ENCODE measurements at regions not wholly inside any gene's neighbourhood (a gene's known extent, or its start where the extent isn't known, plus 50 kb on each side); places are given as distances from the start of the nearest gene placed in this dataset.

- no peak for DNase-seq
Observed at GRCh38 chr5:135697959-135698345, 119.2 kb upstream of the CXCL14 start.

- no peak for DNase-seq
Observed at GRCh38 chr5:135697251-135697958, 118.6 kb upstream of the CXCL14 start.

DNA sequence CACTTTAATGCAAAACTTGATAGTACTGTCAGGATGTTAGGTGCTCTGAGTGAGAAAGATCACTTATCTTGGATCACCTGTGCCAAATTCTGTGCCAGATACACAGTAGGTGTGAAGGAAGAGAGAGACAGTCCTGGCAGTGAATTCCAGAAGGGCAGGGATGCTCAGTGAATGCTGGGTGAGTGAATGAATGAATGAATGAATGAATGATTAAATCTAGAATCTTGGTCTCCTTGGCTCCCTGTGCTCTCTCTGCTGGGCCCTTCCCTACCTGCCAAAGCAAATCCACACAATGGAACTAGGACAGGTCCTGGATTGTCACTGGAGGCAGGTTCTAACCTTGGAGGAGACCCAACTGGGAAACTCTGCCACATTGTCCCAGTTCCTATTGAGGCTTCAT lies 117.5 kb upstream of the CXCL14 start:
- DNase-seq, result no peak

- DNase-seq, result no peak
Observed at GRCh38 chr5:135695656-135696313, 117.0 kb upstream of the CXCL14 start.

DNA sequence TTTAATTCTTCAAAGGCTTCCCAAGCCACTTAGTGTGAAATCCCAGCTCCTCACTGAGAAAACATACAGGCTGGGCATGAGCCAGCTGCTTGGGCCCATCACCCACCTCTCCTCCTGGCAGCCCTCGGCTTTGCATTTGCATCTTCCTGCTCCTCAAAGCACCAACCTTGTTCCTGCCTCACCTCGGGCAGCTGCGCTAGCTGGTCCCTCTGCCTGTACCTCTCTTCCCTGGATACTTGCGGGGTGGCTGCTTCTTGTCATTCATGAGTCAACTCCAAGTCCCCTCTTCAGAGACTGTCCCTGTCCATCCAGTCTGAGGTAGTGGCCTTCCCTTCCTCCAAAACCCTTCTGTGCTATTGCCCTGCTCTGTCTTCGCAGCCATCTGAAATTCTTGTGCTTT lies 116.1 kb upstream of the CXCL14 start:
- DNase-seq, result no peak

DNA sequence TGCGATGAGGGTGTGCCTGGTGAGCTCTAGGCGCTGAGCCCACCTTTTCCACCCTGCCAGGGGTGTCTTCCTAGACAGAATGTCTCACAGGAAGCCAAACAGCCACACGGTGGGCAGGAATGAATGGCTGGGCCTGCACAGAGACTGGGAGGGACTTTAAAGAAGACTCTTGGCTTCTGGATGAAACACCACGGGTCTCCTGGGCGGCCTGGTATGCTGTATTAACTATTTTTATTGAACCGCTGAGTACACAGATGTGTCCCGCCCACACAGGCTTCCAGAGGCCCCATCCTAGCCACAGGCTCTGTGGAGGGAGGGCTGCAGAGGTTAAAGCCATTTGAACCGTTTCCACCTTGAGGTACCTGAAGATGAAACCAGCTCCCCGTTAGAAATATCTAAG lies 115.2 kb upstream of the CXCL14 start:
- no peak for DNase-seq

DNA sequence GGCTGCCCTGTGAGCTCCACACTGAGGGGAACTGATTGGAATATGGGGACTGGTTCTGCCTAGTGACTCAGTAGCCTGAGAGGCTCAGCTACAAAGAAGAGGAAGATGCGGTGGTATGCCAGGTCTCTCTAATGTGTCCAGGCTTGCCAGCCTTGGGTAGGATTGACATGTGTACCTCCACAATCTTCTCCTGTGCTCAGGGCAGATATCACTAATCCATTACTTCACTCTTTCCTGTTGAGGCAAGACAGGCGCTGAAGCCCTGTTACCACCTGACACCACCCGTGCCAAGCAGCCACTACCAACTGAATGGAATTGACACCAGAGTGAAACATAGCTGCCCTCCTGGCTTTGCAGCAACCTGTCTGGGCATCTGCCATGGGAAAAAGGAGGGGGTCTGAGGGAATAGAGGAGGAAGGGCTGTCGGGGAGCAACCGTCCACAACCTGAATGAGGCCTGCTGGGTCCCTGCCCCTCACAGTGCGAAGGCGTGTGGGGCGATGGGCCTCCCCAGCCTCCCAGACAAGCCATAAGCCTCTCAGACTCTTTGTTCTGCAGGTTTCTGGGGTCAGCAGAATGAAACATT lies 114.7 kb upstream of the CXCL14 start:
- no peak for DNase-seq

- DNase-seq, result no peak
Observed at GRCh38 chr5:135691044-135691443, 112.3 kb upstream of the CXCL14 start.

GRCh38 chr5:135690466-135690865 lies 111.7 kb upstream of the CXCL14 start:
- no peak for DNase-seq

DNA sequence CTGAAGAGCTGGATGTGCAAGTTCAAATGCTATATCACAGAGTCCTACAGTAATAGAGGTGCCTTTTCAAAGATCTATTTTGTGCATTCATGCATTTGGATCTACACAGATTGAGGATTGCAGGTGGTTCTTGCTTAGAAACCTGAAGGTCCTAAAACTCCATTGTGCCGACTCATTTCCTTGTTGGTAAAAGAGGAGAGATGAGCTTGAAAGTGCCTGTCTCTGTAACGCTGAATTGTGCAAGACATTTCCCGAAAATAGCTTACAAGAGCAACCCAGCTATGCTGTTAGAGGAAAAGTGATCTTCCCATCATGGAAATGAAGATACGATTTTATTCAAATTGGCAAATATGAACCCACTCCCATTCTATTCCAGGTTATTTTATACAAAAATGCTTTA lies 110.7 kb upstream of the CXCL14 start:
- no peak for DNase-seq

DNA sequence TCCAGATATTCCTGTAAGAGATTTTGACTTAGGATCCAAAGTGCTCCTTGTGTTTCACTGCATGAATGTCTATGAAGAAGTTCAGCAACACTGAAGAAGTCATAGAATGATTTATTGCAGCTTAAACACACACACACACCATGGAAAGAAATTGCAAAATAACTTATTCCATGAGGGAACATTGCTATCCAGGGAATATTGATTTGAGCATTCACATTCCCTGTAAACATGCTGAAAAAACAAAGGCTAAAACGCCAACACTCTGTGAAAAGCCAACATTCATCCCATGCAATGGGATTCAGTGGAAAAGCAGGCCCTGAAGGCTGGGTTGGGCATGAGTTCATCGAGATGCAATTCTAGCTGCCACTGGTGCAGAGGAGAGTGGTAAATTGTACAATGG lies 109.6 kb upstream of the CXCL14 start:
- no peak for DNase-seq

GRCh38 chr5:135683189-135683588 lies 104.4 kb upstream of the CXCL14 start:
- DNase-seq, result no peak

- no peak for DNase-seq
Observed at GRCh38 chr5:135680713-135681112, 101.9 kb upstream of the CXCL14 start.

- DNase-seq, result no peak
Observed at GRCh38 chr5:135678640-135679268, 100.0 kb upstream of the CXCL14 start.

- no peak for DNase-seq
Observed at GRCh38 chr5:135671966-135672365, 93.2 kb upstream of the CXCL14 start.

GRCh38 chr5:135671052-135671705 lies 92.4 kb upstream of the CXCL14 start:
- no peak for DNase-seq

- DNase-seq, result no peak
Observed at GRCh38 chr5:135670588-135670987, 91.8 kb upstream of the CXCL14 start.

GRCh38 chr5:135669416-135669815 lies 90.6 kb upstream of the CXCL14 start:
- no peak for DNase-seq

- DNase-seq, result no peak
Observed at GRCh38 chr5:135667673-135668072, 88.9 kb upstream of the CXCL14 start.

DNA sequence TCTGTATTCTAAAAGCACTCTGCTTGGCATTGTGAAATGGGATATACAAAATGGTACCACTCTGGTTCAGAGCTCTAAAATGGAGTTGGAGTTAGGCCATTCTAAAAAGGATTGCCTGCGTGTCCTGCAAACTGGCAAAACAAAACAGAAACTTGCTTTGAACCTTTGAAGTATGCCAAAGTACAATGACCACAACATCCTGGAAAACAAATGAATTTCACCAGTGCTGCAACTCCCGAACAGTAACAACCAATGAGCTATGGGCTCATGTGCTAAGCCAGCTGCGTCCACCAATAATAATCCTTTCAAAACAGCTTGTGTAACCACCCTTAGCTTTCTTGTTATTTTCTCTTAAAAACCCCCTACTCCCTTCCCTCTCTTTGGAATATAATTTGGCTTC lies 88.4 kb upstream of the CXCL14 start:
- DNase-seq, result no peak

DNA sequence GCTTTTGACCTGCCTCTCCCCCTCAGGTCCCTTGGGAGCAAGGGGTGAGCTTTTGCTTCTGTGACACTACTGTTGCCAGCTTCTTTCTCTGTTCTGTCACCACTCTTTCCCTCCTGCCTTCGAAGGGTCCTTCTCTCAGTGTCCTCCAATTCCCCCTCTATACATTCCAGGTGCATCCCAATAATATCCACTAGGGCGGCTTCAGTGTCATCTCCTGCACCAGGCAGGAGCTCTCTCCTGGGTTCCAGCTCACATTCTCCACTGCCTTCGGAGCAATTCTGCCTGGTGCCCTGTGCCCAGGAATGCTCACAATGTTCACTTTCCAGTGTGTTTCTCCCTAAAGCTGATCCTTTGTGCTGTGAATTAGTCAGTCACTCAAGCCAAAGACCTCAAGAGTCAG lies 83.9 kb upstream of the CXCL14 start:
- DNase-seq, result no peak

DNA sequence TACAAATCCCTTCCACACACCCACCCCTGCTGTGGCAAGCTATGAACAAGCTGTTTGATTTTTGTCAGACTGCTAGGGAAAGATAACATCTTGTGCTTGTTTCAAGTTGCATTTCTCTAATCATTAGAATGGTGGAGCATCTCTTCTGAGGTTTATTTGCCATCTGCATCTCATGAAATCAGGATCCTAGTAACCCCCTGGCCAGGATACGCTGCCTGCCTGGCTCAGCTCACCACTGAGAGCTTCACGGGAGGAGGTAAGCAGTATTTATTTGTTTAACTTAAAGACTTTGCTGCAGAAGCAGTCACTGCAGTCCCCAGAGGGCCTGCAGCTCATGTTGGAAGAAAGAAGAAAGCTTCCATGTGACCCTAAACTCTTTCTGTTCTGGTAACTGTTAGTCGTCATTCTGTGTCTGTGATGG lies 83.3 kb upstream of the CXCL14 start:
- no peak for DNase-seq

- DNase-seq, result peak in 1 of 2 experiments; percentile 24
Observed at GRCh38 chr5:135660826-135661575, 82.2 kb upstream of the CXCL14 start.

Data from NCI-H526 (cell line).